NCI-H460 (cell line): ENCODE measurements at regions not wholly inside any gene's neighbourhood (a gene's known extent, or its start where the extent isn't known, plus 50 kb on each side); places are given as distances from the start of the nearest gene placed in this dataset.
"Not testable (repeated sequence)": the region's sequence is repeated elsewhere in the genome, so short reads cannot be mapped to it uniquely, and the experiment has no call there.

Experiments
- DNase-seq: peaks from one replicate; pipeline ENCODE4 v3.0.0-alpha.2; 2016; ENCODE audit warnings: low read depth; ENCODE audit errors: extremely low read depth

DNA sequence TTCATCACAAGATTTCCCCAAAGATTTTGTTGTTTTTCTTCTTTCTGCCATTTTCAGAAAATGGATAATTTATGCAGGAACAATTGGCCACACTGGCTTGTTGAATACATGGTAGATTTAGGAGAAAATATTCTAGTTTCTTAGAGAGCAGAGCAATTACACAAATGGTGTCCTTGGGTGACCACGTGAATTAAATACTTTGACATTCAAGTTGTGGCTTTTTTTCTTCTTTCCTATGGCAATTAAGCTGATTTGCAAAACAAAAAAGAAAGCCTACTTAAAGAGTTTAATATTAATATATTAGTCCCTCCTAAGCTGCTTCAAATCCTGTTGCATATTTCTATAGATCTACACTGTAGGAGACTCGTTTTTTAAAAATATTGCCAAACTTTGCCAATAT, 133.0 kb upstream of the HTR2C start:
- no peak for DNase-seq

DNA sequence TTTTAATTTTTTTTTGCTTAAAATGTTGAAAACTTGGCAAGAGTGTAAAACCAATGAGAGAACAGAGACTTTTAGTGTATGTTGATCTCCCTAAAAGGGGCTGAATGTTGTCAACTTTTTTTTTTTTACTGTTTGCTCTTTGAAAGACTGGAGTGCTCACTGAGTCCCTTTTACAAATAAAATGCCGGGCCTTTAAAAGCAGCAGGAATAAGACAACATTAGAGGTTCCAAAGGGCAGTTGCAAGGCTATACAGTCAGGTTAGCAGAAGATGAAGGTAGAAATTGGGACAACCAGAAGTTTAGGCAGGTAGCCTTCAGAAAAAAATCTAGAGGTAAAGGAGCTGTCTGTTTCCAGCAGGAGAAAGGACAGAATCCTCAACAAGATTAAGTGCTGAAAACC, 132.5 kb upstream of the HTR2C start:
- DNase-seq: no peak

DNA sequence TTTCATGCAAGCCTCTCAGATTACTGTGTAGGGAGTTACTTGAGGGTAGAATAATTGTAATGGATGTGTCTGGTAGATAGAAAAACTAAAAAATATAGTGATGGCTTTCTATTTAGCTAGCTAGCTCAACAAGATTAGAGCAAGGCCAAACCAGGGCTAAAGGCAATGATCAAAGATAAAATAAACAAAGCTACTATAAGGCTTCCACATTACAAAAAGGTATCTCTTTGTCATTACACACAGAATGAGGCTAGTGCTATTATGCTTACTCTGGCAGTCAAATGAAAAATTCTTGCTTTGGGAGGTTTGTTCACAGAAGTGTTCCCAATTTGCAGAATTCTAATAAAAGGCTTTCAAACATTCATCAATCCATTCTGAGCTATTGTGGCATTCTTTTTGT, 121.6 kb upstream of the HTR2C start:
- DNase-seq: no peak

DNA sequence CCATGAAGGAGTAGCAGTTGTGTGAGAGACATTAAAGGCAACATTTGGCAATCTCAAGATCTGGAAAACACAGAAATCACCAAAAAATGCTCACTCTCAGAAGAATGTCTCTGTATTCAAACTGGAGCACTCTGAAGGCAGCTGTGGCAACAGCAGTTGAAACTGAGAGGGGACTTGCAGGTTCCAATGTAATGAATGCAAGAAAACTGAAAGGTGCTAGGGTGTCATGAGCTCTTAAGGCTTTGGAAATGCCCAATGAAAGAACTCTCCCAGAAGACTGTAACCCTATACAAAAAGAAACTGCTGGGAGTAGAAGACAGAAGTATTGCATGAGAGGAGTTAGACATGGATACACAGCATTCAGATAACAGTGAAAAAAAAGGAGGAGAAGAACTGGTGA, 118.2 kb upstream of the HTR2C start:
- DNase-seq: no peak

DNA sequence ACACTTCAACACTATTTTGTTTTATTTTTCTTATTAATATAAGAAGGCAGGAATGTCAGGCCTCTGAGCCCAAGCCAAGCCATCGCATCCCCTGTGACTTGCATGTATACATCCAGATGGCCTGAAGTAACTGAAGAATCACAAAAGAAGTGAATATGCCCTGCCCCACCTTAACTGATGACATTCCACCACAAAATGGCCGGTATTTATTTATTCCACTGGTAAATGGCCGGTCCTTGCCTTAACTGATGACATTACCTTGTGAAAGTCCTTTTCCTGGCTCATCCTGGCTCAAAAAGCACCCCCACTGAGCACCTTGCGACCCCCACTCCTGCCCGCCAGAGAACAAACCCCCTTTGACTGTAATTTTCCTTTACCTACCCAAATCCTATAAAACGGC, 111.9 kb upstream of the HTR2C start:
- DNase-seq: not testable (repeated sequence)

DNA sequence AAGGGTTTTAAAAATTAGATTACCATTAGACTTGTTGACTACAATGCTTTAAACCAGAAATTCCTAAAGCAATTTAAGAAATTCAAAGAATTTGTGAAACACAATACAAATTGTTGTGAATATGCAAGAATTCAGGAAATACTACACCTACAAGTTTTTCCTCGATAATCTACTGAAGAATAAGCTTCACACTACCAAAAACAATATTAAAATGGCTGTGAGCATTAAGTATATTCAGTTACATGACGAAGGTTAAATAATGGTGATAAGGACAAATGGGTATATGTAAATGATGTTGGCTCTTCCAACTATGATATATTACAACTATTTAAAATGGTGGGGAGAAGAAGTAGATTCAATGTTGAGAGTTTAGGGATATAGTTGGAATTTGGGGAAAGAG, 111.1 kb upstream of the HTR2C start:
- no peak for DNase-seq

DNA sequence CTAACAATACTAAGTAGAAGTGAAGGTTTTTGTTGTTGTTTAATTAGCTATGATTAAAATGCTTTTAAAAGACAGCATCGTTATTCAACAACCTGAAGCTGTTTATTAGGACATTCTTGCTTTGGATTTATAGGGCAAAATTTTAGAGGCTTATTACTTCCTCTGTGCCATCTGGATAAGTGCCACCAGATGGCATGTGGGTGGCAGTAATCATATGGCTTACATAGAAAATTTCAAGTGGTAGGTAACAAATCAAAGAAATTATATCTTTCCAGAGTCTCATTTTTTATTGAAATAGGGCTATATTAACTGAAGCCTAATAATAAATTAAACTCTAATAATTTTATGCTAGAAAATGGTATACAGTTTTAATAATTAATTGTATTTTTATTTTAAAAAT, 83.3 kb upstream of the HTR2C start:
- DNase-seq: peak; percentile 4

DNA sequence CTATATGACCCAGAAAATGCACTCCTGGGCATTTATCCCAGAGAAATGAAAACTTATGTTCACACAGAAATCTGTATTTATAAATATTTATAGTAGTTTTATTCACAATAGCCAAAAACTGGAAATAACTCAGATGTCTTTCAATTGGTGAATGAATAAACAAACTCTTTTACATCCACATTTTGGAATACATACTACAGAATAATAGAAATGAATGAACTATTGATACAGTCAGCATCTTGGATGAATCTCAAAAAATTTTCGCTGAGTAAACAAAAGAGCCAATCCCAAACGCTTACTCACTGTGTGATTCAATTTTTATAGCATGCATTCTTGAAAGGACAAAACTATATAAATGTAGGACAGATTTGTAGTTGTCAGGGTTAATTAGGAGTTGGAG, 75.1 kb upstream of the HTR2C start:
- no peak for DNase-seq

DNA sequence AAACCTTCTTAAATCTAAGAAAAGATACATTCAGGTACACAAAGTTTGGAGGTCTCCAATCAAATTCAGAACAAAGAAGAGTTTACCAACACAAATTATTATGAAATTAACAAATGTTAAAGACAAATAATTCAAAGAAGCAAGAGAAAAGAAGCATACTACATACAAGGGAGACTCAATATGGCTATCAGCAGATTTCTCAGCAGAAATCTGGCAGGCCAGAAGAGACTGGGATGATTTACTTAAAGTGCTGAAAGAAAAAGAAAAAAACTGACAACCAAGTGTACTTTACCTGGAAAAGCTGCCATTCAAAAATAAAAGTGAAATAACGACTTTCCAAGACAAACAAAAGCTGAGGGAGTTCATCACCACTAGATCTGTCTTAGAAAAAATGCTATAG, 64.4 kb upstream of the HTR2C start:
- DNase-seq: no peak

DNA sequence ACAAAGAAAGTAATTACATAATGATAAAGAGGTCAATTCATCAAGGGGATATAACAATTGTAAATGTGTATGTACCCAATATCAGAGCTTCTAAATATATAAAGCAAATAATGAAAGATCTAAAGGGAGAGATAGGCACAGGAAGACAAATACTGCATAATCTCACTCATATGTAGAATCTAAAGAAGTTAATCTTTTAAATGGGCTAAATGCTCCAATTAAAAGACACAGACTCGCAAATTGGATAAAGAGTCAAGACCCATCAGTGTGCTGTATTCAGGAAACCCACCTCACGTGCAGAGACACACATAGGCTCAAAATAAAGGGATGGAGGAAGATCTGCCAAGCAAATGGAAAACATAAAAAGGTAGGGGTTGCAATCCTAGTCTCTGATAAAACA, 63.2 kb upstream of the HTR2C start:
- DNase-seq: not testable (repeated sequence)

DNA sequence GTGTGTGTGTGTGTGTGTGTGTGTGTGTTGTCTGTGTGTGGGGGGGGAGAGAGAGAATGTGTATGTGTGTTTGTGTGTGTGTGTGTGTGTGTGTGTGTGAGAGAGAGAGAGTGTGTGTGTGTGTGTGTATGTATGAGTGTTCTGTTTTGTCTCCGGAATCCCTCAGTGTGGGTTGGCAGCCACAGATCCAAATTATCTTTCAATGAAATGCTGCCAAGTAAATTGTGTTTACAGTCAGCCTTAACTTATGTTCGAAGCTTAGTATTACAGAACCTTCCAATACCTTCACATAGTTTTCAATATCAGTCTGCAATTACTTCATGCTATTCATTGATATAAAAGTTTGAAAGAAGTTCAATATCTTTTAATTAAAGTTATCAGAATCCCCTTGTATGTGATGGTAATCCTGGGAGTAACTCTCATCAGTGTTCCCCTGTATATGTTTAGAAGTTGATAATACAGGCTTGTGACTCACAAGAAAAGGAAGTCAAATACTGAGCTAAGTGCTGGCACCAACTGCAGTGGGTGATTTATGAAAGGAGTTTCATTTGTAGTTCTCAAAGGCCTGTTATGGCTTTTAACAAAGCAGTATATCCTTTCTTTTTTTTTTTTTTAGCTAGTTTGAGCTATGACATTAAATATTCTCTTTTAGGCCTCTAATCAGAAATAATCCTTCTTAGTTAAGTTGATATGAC, 51.6 kb upstream of the HTR2C start:
- no peak for DNase-seq
